ENCODE measurements at regions not wholly inside any gene's neighbourhood (a gene's known extent, or its start where the extent isn't known, plus 50 kb on each side); places are given as distances from the start of the nearest gene placed in this dataset.
"Not testable (repeated sequence)": the region's sequence is repeated elsewhere in the genome, so short reads cannot be mapped to it uniquely, and the experiment has no call there.

- no peak for DNase-seq (ENCODE audit: low read depth in 2 of 2, low spot score in 1 of 2)
Measured at GRCh38 chr10:42380926-42381547, 257.3 kb downstream of the ZNF33B start.

GRCh38 chr10:42367532-42368230 lies 270.7 kb downstream of the ZNF33B start:
- DNase-seq (ENCODE audit: low read depth in 2 of 2, low spot score in 1 of 2), result peak in 1 of 2 donors; percentile 3

- no peak for DNase-seq (ENCODE audit: low read depth in 2 of 2, low spot score in 1 of 2)
Measured at GRCh38 chr10:42351745-42352144, 286.6 kb downstream of the ZNF33B start.

GRCh38 chr10:42336593-42337337 lies 301.6 kb downstream of the ZNF33B start:
- DNase-seq (ENCODE audit: low read depth in 2 of 2, low spot score in 1 of 2), result not testable (repeated sequence)

- not testable (repeated sequence) for DNase-seq (ENCODE audit: low read depth in 2 of 2, low spot score in 1 of 2)
Measured at GRCh38 chr10:42335653-42336296, 302.6 kb downstream of the ZNF33B start.

GRCh38 chr10:42304341-42304740 lies 334.0 kb downstream of the ZNF33B start:
- DNase-seq (ENCODE audit: low read depth in 2 of 2, low spot score in 1 of 2), result no peak

GRCh38 chr10:42281896-42282295 lies 356.5 kb downstream of the ZNF33B start:
- DNase-seq (ENCODE audit: low read depth in 2 of 2, low spot score in 1 of 2), result not testable (repeated sequence)

- DNase-seq (ENCODE audit: low read depth in 2 of 2, low spot score in 1 of 2), result not testable (repeated sequence)
Measured at GRCh38 chr10:42269788-42270187, 368.6 kb downstream of the ZNF33B start.

- DNase-seq (ENCODE audit: low read depth in 2 of 2, low spot score in 1 of 2), result not testable (repeated sequence)
Measured at GRCh38 chr10:42263259-42263658, 375.1 kb downstream of the ZNF33B start.

GRCh38 chr10:42243002-42243401 lies 395.4 kb downstream of the ZNF33B start:
- DNase-seq (ENCODE audit: low read depth in 2 of 2, low spot score in 1 of 2), result not testable (repeated sequence)

- no peak for DNase-seq (ENCODE audit: low read depth in 2 of 2, low spot score in 1 of 2)
Measured at GRCh38 chr10:42242135-42242805, 396.1 kb downstream of the ZNF33B start.

- DNase-seq (ENCODE audit: low read depth in 2 of 2, low spot score in 1 of 2), result not testable (repeated sequence)
Measured at GRCh38 chr10:42236401-42236800, 402.0 kb downstream of the ZNF33B start.

GRCh38 chr10:42235736-42236135 lies 402.6 kb downstream of the ZNF33B start:
- not testable (repeated sequence) for DNase-seq (ENCODE audit: low read depth in 2 of 2, low spot score in 1 of 2)

- not testable (repeated sequence) for DNase-seq (ENCODE audit: low read depth in 2 of 2, low spot score in 1 of 2)
Measured at GRCh38 chr10:42235241-42235640, 403.1 kb downstream of the ZNF33B start.

GRCh38 chr10:42234506-42234905 lies 403.9 kb downstream of the ZNF33B start:
- DNase-seq (ENCODE audit: low read depth in 2 of 2, low spot score in 1 of 2), result not testable (repeated sequence)

- not testable (repeated sequence) for DNase-seq (ENCODE audit: low read depth in 2 of 2, low spot score in 1 of 2)
Measured at GRCh38 chr10:42233461-42234206, 404.7 kb downstream of the ZNF33B start.

- DNase-seq (ENCODE audit: low read depth in 2 of 2, low spot score in 1 of 2), result not testable (repeated sequence)
Measured at GRCh38 chr10:42232955-42233354, 405.4 kb downstream of the ZNF33B start.

GRCh38 chr10:42230812-42231211 lies 407.6 kb downstream of the ZNF33B start:
- DNase-seq (ENCODE audit: low read depth in 2 of 2, low spot score in 1 of 2), result not testable (repeated sequence)

GRCh38 chr10:42230115-42230514 lies 408.3 kb downstream of the ZNF33B start:
- not testable (repeated sequence) for DNase-seq (ENCODE audit: low read depth in 2 of 2, low spot score in 1 of 2)

- not testable (repeated sequence) for DNase-seq (ENCODE audit: low read depth in 2 of 2, low spot score in 1 of 2)
Measured at GRCh38 chr10:42227859-42228258, 410.5 kb downstream of the ZNF33B start.

Data from stimulated activated CD8-positive, alpha-beta memory T cell treated with anti-CD3 and anti-CD28 coated beads, Interleukin-4, amount 100 ng/mL, for 1 hour (primary cell).